ENCODE measurements at regions not wholly inside any gene's neighbourhood (a gene's known extent, or its start where the extent isn't known, plus 50 kb on each side); places are given as distances from the start of the nearest gene placed in this dataset.
A peak's percentile ranks its signal among the peaks of the same experiment; 100 is the strongest.
"Not testable (repeated sequence)": the region's sequence is repeated elsewhere in the genome, so short reads cannot be mapped to it uniquely, and the experiment has no call there.

GRCh38 chr13:74575729-74576125 is 441.5 kb upstream of the KLF12 start:
- peak; percentile 35 to 62 (median 54) for DNase-seq (ENCODE audit: extremely low read depth in 1 of 11, low read depth in 9 of 11, low spot score in 4 of 11)

- DNase-seq (ENCODE audit: extremely low read depth in 1 of 11, low read depth in 9 of 11, low spot score in 4 of 11), result peak in 2 of 11 donors; percentile 21 to 26
Measured at GRCh38 chr13:74574964-74575728, 440.9 kb upstream of the KLF12 start.

DNA sequence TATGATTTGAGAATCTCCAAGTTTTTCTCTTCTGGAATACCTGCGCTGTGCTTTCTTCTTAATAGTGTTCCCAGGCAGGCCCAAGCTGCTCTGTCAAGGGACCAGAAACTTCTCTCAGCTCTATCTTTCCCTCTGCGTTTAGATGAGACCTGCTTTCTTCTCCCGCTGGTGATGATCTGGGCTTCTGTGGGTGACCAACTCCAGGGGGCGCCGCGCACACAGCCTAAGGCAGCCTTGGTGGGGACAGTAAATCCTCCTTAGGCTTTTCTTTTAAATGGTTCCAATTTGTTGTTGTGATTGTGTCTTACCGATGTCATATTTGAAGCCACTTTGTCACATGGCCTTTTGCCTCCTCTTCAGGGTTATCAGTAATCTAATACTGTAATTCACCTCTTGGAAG is 439.4 kb upstream of the KLF12 start:
- DNase-seq (ENCODE audit: extremely low read depth in 1 of 11, low read depth in 9 of 11, low spot score in 4 of 11), result no peak

DNA sequence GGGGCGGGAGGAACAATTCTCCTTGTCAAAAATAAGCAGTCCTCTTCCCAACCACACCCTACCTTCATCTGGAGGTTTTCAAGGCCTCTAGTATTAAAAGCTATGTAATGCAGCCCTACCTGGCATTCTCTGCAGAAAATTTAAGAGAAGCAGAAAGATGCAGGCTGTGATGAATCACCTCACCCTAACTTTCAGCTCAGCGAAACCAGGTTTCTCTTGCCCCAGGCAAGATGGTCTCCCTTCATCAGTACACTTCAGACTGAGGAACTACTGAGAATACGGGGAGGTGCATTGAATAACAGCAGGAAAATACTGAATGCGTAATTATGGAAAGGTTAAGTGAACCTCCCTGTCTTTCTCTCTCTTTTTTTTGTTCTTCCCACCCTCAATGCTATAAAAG is 437.6 kb upstream of the KLF12 start:
- DNase-seq (ENCODE audit: extremely low read depth in 1 of 11, low read depth in 9 of 11, low spot score in 4 of 11), result no peak

GRCh38 chr13:74570834-74571233 is 436.6 kb upstream of the KLF12 start:
- DNase-seq (ENCODE audit: extremely low read depth in 1 of 11, low read depth in 9 of 11, low spot score in 4 of 11), result no peak

- DNase-seq (ENCODE audit: extremely low read depth in 1 of 11, low read depth in 9 of 11, low spot score in 4 of 11), result no peak
Measured at GRCh38 chr13:74570046-74570445, 435.8 kb upstream of the KLF12 start.

DNA sequence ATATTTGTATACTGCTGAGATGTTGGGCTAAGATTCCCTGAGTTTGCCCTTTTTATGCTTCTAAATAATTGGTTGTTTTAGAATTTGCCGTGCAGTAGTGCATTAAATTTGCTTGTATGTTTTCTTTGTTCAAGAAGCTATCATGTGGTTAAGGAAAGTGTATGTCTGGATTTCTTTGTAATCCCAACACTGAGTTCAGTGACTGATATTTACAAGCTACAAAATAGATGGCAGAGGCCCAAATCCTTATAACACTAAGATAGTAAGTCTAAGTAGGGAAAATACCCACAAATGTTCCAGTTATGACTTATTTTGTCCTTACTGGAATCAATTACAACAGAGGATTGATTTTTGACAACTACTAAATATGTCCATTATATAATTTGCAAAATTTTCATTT is 435.0 kb upstream of the KLF12 start:
- DNase-seq (ENCODE audit: extremely low read depth in 1 of 11, low read depth in 9 of 11, low spot score in 4 of 11), result no peak

- no peak for DNase-seq (ENCODE audit: extremely low read depth in 1 of 11, low read depth in 9 of 11, low spot score in 4 of 11)
Measured at GRCh38 chr13:74567485-74567884, 433.3 kb upstream of the KLF12 start.

DNA sequence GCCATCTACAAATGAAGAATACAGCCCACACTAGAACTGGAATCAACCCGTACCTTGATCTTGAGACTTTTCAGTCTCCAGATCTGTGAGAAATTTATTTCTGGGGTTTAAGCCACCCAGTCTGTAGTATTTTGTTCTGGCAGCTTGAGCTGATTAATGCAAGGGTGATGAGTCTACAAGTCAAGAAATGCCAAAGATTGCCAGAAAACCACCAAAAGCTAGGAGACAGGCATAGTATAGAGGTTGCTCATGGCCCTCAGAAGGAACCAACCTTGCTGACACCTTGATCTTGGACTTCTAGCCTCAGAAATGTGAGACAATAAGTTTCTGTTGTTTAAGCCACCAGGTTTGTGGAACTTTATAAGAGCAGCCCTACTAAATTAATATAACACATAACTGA is 428.2 kb upstream of the KLF12 start:
- no peak for DNase-seq (ENCODE audit: extremely low read depth in 1 of 11, low read depth in 9 of 11, low spot score in 4 of 11)

DNA sequence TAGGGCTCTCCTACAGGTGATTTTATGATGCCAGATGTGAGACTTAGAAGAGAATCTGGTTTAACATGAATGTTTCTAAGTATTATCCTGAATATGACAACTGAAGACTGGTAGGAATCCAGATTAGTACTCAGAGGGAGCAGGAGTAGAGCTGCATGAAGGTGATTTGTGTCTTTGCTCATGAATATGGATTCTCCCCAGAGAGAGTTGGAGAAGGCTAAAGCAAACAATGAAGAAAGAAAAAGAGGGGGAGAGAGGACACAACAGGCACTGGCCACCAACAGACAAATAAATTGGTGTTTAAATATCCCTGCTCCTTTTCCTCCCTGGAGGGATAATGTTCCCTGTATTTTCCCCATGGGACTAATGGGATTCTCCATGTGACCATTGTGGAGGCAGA is 427.0 kb upstream of the KLF12 start:
- no peak for DNase-seq (ENCODE audit: extremely low read depth in 1 of 11, low read depth in 9 of 11, low spot score in 4 of 11)

- no peak for DNase-seq (ENCODE audit: extremely low read depth in 1 of 11, low read depth in 9 of 11, low spot score in 4 of 11)
Measured at GRCh38 chr13:74560325-74560724, 426.1 kb upstream of the KLF12 start.

GRCh38 chr13:74557870-74558269 is 423.7 kb upstream of the KLF12 start:
- DNase-seq (ENCODE audit: extremely low read depth in 1 of 11, low read depth in 9 of 11, low spot score in 4 of 11), result no peak

GRCh38 chr13:74555651-74556420 is 421.6 kb upstream of the KLF12 start:
- DNase-seq (ENCODE audit: extremely low read depth in 1 of 11, low read depth in 9 of 11, low spot score in 4 of 11), result no peak

DNA sequence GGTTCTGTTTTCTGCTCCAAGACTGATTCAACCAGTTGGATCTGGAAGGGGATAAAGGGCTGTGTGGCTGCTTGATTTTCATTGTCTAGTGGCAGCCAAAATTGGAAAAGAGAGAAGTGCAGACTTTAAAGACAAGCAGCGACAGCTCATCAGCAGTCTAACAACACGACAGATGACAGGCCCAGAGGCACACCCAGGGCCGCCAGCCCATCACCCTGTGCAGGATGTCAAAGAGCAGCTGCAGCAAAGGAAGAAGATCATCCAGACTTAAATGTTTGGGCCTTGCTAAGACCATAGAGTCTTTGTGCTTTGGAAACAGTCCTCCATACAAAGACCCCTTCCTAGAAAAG is 421.0 kb upstream of the KLF12 start:
- no peak for DNase-seq (ENCODE audit: extremely low read depth in 1 of 11, low read depth in 9 of 11, low spot score in 4 of 11)

DNA sequence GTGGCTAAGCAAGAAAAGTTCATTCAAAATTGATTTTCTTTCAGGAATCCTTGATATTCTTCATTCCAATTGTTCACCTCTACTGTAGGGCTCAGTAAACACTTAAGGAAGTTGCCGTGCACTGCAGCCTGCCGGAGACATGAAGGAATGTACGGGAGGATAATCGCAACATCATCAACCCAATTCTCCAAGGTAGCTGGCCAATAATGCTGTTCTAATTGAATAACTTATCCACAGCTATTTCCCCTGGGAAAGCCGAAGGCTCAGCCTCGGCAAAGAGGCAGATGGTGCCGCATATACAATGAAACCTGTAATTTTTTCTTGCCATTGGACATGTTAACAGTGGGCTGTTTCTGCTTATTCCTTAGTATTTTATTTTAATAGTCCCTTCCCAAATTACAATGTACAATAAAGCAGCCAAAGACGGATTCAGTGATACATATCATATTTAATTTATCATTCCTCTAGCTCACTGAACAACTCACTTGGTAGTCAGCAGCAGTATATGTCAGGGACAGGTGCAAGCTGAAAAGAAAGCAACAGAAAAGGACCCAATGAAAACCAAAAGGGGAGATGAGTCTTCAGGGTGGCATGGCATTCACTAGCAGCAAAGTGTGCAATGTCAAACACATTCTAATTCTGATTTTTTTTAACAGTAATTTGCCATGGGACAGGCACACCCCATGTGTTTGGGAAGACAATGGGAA is 420.5 kb upstream of the KLF12 start:
- DNase-seq (ENCODE audit: extremely low read depth in 1 of 11, low read depth in 9 of 11, low spot score in 4 of 11), result no peak

DNA sequence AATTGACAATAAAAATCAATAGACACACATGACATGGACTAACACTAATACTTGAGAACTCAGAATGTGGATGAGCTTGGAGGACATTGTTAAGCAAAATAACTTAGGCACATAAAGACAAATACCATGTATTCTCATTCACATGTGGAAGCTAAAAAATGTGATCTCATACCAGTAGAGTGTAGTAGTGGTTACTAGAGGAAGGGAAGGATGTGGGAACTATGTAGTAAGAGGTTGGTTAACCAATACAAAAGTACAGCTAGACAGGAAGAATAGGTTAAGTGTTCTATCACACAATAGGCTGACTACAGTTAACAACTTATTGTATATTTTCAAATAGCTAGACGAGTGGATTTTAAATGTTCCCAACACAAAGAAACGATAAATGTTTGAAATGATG is 415.8 kb upstream of the KLF12 start:
- DNase-seq (ENCODE audit: extremely low read depth in 1 of 11, low read depth in 9 of 11, low spot score in 4 of 11), result no peak

DNA sequence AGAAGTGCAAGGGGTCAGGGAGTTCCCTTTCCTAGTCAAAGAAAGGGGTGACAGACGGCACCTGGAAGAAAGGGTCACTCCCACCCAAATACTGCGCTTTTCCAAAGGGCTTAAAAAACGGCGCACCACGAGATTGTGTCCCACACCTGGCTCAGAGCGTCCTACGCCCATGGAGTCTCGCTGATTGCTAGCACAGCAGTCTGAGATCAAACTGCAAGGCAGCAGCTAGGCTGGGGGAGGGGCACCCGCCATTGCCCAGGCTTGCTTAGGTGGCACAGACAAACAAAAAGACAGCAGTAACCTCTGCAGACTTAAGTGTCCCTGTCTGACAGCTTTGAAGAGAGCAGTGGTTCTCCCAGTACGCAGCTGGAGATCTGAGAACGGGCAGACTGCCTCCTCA is 402.4 kb upstream of the KLF12 start:
- DNase-seq (ENCODE audit: extremely low read depth in 1 of 11, low read depth in 9 of 11, low spot score in 4 of 11), result not testable (repeated sequence)

DNA sequence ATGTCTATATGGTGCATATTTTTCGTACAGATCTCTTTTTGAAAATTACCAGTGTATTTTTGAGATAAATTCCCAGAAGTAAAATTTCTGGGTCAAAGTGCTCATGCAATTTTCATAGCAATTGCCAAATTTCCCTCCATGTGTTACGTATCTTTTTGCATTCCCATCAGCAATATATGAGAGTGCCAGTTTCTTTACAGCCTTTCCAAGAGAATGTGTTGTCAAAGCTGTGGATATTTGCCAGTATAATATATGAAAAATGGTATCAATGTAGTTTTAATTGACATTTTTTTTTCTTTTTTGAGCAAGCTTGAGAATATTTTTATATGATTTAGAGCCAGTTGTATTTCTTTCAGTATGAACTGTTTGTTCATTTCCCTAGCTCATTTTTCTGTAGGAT is 399.0 kb upstream of the KLF12 start:
- no peak for DNase-seq (ENCODE audit: extremely low read depth in 1 of 11, low read depth in 9 of 11, low spot score in 4 of 11)

GRCh38 chr13:74530011-74530410 is 395.8 kb upstream of the KLF12 start:
- no peak for DNase-seq (ENCODE audit: extremely low read depth in 1 of 11, low read depth in 9 of 11, low spot score in 4 of 11)
